ENCODE measurements at regions not wholly inside any gene's neighbourhood (a gene's known extent, or its start where the extent isn't known, plus 50 kb on each side); places are given as distances from the start of the nearest gene placed in this dataset.

GRCh38 chr5:154663424-154663823, 91.8 kb upstream of the LARP1 start:
- TF ChIP-seq POLR2AphosphoS5 (IDR thresholded peaks at IDR 0.05; ENCODE audit: borderline replicate concordance, low read depth, low read length): no peak
- no peak for TF ChIP-seq EZH2 (IDR thresholded peaks at IDR 0.05)
